H1 (cell line): ENCODE measurements at regions not wholly inside any gene's neighbourhood (a gene's known extent, or its start where the extent isn't known, plus 50 kb on each side); places are given as distances from the start of the nearest gene placed in this dataset.

ENCODE experiments used
- CTCF ChIA-PET: fragments of 300-600 bp; sonication (Branson Sonifier 250); formaldehyde crosslinking; loops from one replicate; lab custom pipeline; 2021; ENCODE audit not compliant: partially characterized antibody; lab: Charles Lee
- POLR2A ChIA-PET: fragments of 300-600 bp; sonication (Branson Sonifier 250); formaldehyde crosslinking; loops from one replicate; lab custom pipeline; 2021; ENCODE audit warnings: inconsistent platforms; ENCODE audit not compliant: partially characterized antibody; lab: Charles Lee
- DNase-seq, 2 experiments: peaks; one replicate each; pipeline versions ENCODE4 v3.0.0 to v3.0.0-alpha.2; 2010 to 2022; ENCODE audit warnings: low spot score in 2 of 2, low read depth in 1 of 2, mixed read lengths in 1 of 2
- FAIRE-seq: peaks from 2 replicates; lab custom pipeline; 2011; peaks lifted over from hg19 to GRCh38; lab: Jason Lieb, UNC
- H2AFZ ChIP-seq: 2 replicates; pipeline ENCODE4 v1.8.1; 2012; ENCODE audit warnings: low read length, inconsistent platforms
- H2AK5ac ChIP-seq: 2 replicates; pipeline ENCODE4 v1.6.1; 2013; ENCODE audit warnings: low read depth, low read length
- H2BK120ac ChIP-seq: replicated peaks from 2 replicates; pipeline ENCODE3; 2013; ENCODE audit warnings: low read depth, low read length, inconsistent platforms
- H2BK12ac ChIP-seq: 2 replicates; pipeline ENCODE4 v1.6.1; 2013; ENCODE audit warnings: low read depth, low read length
- H2BK15ac ChIP-seq: 2 replicates; pipeline ENCODE4 v1.6.1; 2013; ENCODE audit warnings: low read length
- H2BK20ac ChIP-seq: 2 replicates; pipeline ENCODE4 v1.6.1; 2013; ENCODE audit warnings: low read length
- H2BK5ac ChIP-seq: 2 replicates; pipeline ENCODE4 v1.6.1; 2013; ENCODE audit warnings: low read depth, low read length
- H3K14ac ChIP-seq: 2 replicates; pipeline ENCODE4 v1.6.1; 2013; ENCODE audit warnings: inconsistent platforms; ENCODE audit not compliant: insufficient read length
- H3K18ac ChIP-seq: 2 replicates; pipeline ENCODE4 v1.6.1; 2013; ENCODE audit warnings: low read length; ENCODE audit errors: extremely low read depth
- H3K23ac ChIP-seq: 2 replicates; pipeline ENCODE4 v1.6.1; 2013; ENCODE audit warnings: inconsistent platforms; ENCODE audit not compliant: insufficient read length
- H3K23me2 ChIP-seq: 2 replicates; pipeline ENCODE4 v1.6.1; 2013; ENCODE audit warnings: low read depth, low read length
- H3K27ac ChIP-seq: 2 replicates; pipeline ENCODE4 v1.6.1; 2011; ENCODE audit warnings: low read depth, low read length, inconsistent platforms
- H3K27me3 ChIP-seq, 4 experiments: replicated peaks in 1 of 4; 1 replicate in 1 of 4; 2 replicates in 3 of 4; pipeline versions ENCODE4 v1.6.1 to v1.8.1; 2011 to 2013; ENCODE audit warnings: low read length in 3 of 4, mild to moderate bottlenecking in 3 of 4, inconsistent platforms in 2 of 4, mixed read lengths in 2 of 4, moderate library complexity in 1 of 4; ENCODE audit not compliant: control insufficient read depth in 3 of 4, insufficient read depth in 3 of 4; ENCODE audit errors: extremely low read depth in 1 of 4
- H3K36me3 ChIP-seq, 4 experiments: 2 replicates each; pipeline versions ENCODE4 v1.6.1 to v1.8.1; 2011 to 2013; ENCODE audit warnings: mild to moderate bottlenecking in 4 of 4, low read length in 3 of 4, moderate library complexity in 2 of 4, control low read depth in 1 of 4, inconsistent platforms in 1 of 4; ENCODE audit not compliant: insufficient read depth in 4 of 4, control insufficient read depth in 2 of 4
- H3K4ac ChIP-seq: replicated peaks from 2 replicates; pipeline ENCODE3; 2013; ENCODE audit warnings: low read length, low read depth, mixed read lengths, inconsistent platforms; ENCODE audit not compliant: insufficient read length
- H3K4me1 ChIP-seq, 4 experiments: replicated peaks in 1 of 4; 1 replicate in 1 of 4; 2 replicates in 3 of 4; pipeline versions ENCODE4 v1.6.1 to v1.8.1; 2011 to 2013; ENCODE audit warnings: low read length in 3 of 4, inconsistent platforms in 2 of 4, mixed read lengths in 1 of 4; ENCODE audit not compliant: insufficient read depth in 4 of 4, control insufficient read depth in 3 of 4
- H3K4me2 ChIP-seq, 2 experiments: 2 replicates each; pipeline versions ENCODE4 v1.6.1 to v1.8.1; 2011 to 2013; ENCODE audit warnings: low read depth in 2 of 2, low read length in 2 of 2, control low read depth in 1 of 2, inconsistent platforms in 1 of 2, mild to moderate bottlenecking in 1 of 2; ENCODE audit not compliant: insufficient read depth in 1 of 2
- H3K4me3 ChIP-seq, 4 experiments: fragments of 200-600, 300-600 bp in 1 of 4; sonication (generic), shearing (Covaris generic), sonication (Bioruptor Twin) in 1 of 4; 2 replicates each; pipeline versions ENCODE4 v1.5.1 to v1.8.1; 2011 to 2016; ENCODE audit warnings: low read length in 4 of 4, low read depth in 3 of 4, control low read depth in 2 of 4, inconsistent platforms in 2 of 4, mild to moderate bottlenecking in 2 of 4, mixed read lengths in 1 of 4, moderate library complexity in 1 of 4; ENCODE audit not compliant: insufficient read depth in 2 of 4; ENCODE audit errors: extremely low read depth in 1 of 4
- H3K56ac ChIP-seq: replicated peaks from 2 replicates; pipeline ENCODE3; 2013; ENCODE audit warnings: low read depth, mild to moderate bottlenecking, mixed read lengths, low read length, inconsistent platforms; ENCODE audit not compliant: insufficient read length
- H3K79me1 ChIP-seq: 2 replicates; pipeline ENCODE4 v1.6.1; 2013; ENCODE audit warnings: low read depth, low read length, control low read depth
- H3K79me2 ChIP-seq, 2 experiments: 2 replicates each; pipeline versions ENCODE4 v1.6.1 to v1.8.1; 2012 to 2013; ENCODE audit warnings: low read length in 2 of 2, mild to moderate bottlenecking in 2 of 2, inconsistent platforms in 1 of 2; ENCODE audit not compliant: insufficient read depth in 2 of 2, control insufficient read depth in 1 of 2
- H3K9ac ChIP-seq, 4 experiments: replicated peaks in 1 of 4; 1 replicate in 1 of 4; 2 replicates in 3 of 4; pipeline versions ENCODE4 v1.6.1 to v1.8.1; 2011 to 2013; ENCODE audit warnings: low read depth in 3 of 4, low read length in 3 of 4, control low read depth in 2 of 4, mild to moderate bottlenecking in 2 of 4, moderate library complexity in 2 of 4, inconsistent platforms in 1 of 4; ENCODE audit errors: extremely low read depth in 1 of 4
- H3K9me3 ChIP-seq, 2 experiments: 2 replicates each; pipeline versions ENCODE4 v1.6.1 to v1.8.1; 2012 to 2013; ENCODE audit warnings: mild to moderate bottlenecking in 2 of 2, moderate library complexity in 2 of 2, control low read depth in 1 of 2, inconsistent platforms in 1 of 2, low read depth in 1 of 2, low read length in 1 of 2, mixed read lengths in 1 of 2; ENCODE audit not compliant: insufficient read depth in 2 of 2
- H4K20me1 ChIP-seq, 2 experiments: replicated peaks in 1 of 2; 2 replicates each; pipeline versions ENCODE3 to v1.8.1; 2011 to 2013; ENCODE audit warnings: inconsistent platforms in 2 of 2, low read length in 2 of 2, mild to moderate bottlenecking in 1 of 2; ENCODE audit not compliant: insufficient read depth in 2 of 2, control insufficient read depth in 1 of 2
- H4K5ac ChIP-seq: 2 replicates; pipeline ENCODE4 v1.6.1; 2013; ENCODE audit warnings: low read length, low read depth, mixed read lengths, inconsistent platforms; ENCODE audit not compliant: insufficient read length
- H4K8ac ChIP-seq: 2 replicates; pipeline ENCODE4 v1.8.0; 2013; ENCODE audit warnings: mild to moderate bottlenecking, moderate library complexity, low read length, inconsistent platforms; ENCODE audit not compliant: insufficient read depth; ENCODE audit errors: extremely low read depth
- H4K91ac ChIP-seq: replicated peaks from 2 replicates; pipeline ENCODE3; 2013; ENCODE audit warnings: low read length, mixed read lengths, inconsistent platforms; ENCODE audit not compliant: insufficient read length
- CBX5 ChIP-seq: fragments of 300-800, 300-1000 bp; sonication (generic); IDR thresholded peaks from 2 replicates; pipeline ENCODE4 v1.7.1; 2016; ENCODE audit warnings: antibody characterized with exemption, low read length, low read depth
- CREB1 ChIP-seq: IDR thresholded peaks from 2 replicates; pipeline ENCODE4 v1.6.1; 2012; ENCODE audit warnings: inconsistent platforms
- RAD21 ChIP-seq, 2 experiments: IDR thresholded peaks in 1 of 2; conservative IDR thresholded peaks in 1 of 2; 2 replicates each; pipeline ENCODE4 v1.6.1; 2011; ENCODE audit warnings: low read depth in 2 of 2, low read length in 2 of 2, improper control_type of control experiment in 1 of 2, inconsistent platforms in 1 of 2, mild to moderate bottlenecking in 1 of 2, moderate library complexity in 1 of 2
- YY1 ChIP-seq: IDR thresholded peaks from 2 replicates; pipeline ENCODE4 v1.6.1; 2011; ENCODE audit warnings: low read depth, mild to moderate bottlenecking, low read length
- WGBS, 2 experiments: shearing (Covaris generic) in 1 of 2; methylation state at CpG; one replicate each; pipeline versions ENCODE4 v1.1.6 to v1.1.7; 2013 to 2015; ENCODE audit warnings: low lambda C conversion rate in 2 of 2, mixed read lengths in 2 of 2, inconsistent platforms in 1 of 2, low coverage in 1 of 2, missing lambda C conversion rate in 1 of 2; ENCODE audit not compliant: insufficient replicate concordance in 2 of 2, insufficient coverage in 1 of 2, insufficient read length in 1 of 2; ENCODE audit errors: extremely low coverage in 1 of 2, missing lambda C conversion rate in 1 of 2; 5-methylcytosine and 5-hydroxymethylcytosine counted together
- TF ChIP-seq, protein P1 (sequence below), 3 experiments: IDR thresholded peaks; 1 replicate in 2 of 3; 2 replicates in 1 of 3; pipeline versions ENCODE4 v1.5.1 to v1.6.1; 2011; ENCODE audit warnings: low read length in 3 of 3, mild to moderate bottlenecking in 3 of 3, inconsistent platforms in 2 of 3, low read depth in 1 of 3, moderate library complexity in 1 of 3; ENCODE audit not compliant: insufficient read depth in 1 of 3; ENCODE audit errors: control extremely low read depth in 1 of 3

DNA sequence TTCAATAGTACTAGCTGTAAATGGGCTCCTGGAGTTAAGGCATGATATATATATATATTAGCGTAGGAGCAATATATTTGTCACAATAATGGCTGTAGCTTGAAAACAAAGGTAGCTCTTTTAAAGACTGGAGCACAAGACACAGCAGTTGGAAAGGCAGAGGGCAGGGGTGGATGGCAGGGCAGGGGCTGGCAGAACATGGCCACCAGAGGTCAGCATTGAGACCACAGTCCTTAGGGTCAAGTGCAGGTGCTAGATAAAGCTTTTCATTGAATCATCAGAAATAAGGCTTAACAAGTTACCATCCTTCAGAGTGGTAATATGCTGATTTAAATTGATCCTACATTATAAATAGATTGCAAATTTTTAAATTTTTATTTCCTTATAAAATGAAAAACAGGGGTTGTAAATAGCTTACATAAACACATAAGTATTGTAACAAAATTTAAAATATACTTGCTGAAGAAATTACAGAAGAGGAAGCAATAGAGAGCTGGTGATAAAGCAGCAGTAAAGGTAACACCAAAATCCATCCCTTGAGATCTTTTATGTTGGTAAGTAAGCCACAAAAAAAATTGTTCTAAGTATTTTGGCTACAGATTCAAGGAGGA lies 161.2 kb upstream of the PIEZO2 start:
- Histone ChIP-seq H3K79me1 (no peaks in the 10 kb centered on the region), H2AK5ac (no peak overlapping the region), H3K56ac (no peak overlapping the region), H2AFZ (no peak overlapping the region), H3K14ac (no peak overlapping the region), H3K4me3 (no peak overlapping the region), H4K8ac (no peak overlapping the region), H3K9me3 (no peaks in the 10 kb centered on the region), H2BK20ac (no peak overlapping the region), H3K18ac (no peak overlapping the region), H3K36me3 (no peaks in the 10 kb centered on the region), H2BK12ac (no peak overlapping the region), H4K5ac (no peak overlapping the region), H3K4ac (no peak overlapping the region), H4K91ac (no peak overlapping the region), H3K4me1 (no peaks in the 10 kb centered on the region), H3K9ac (no peak overlapping the region), H3K27me3 (no peaks in the 10 kb centered on the region), H3K79me2 (no peaks in the 10 kb centered on the region), H3K23ac (no peak overlapping the region), H3K27ac (no peak overlapping the region), H3K23me2 (no peaks in the 10 kb centered on the region), H3K4me2 (no peak overlapping the region), H2BK5ac (no peak overlapping the region), H2BK15ac (no peak overlapping the region), H4K20me1 (no peaks in the 10 kb centered on the region), H2BK120ac (no peak overlapping the region)
- FAIRE-seq = peak; percentile 78
- WGBS, 2 experiments = 63% methylated on average over 1 of the region's 1 CpG; no CpG with 5 or more reads in 1 of the 2 experiments
- peak in 1 of 2 experiments; percentile 83 for DNase-seq
- ChIA-PET POLR2A (no interaction called here), CTCF (interaction anchor here (0.6 to 4.4 kb wide), 57 partner anchors 8 to 764 kb away, joined by 3 to 49 read pairs (median 4); no protein-coding TSS in a partner anchor)
- TF ChIP-seq CREB1 = no peak
- TF ChIP-seq CBX5 = no peak
- peak; percentile 72 to 77 for TF ChIP-seq RAD21 (IDR thresholded peaks at IDR 0.05 in 1 of 2, conservative IDR thresholded peaks at IDR 0.05 in 1 of 2; ENCODE audit: low read depth in 2 of 2, low read length in 2 of 2)
- TF ChIP-seq, protein P1, sequence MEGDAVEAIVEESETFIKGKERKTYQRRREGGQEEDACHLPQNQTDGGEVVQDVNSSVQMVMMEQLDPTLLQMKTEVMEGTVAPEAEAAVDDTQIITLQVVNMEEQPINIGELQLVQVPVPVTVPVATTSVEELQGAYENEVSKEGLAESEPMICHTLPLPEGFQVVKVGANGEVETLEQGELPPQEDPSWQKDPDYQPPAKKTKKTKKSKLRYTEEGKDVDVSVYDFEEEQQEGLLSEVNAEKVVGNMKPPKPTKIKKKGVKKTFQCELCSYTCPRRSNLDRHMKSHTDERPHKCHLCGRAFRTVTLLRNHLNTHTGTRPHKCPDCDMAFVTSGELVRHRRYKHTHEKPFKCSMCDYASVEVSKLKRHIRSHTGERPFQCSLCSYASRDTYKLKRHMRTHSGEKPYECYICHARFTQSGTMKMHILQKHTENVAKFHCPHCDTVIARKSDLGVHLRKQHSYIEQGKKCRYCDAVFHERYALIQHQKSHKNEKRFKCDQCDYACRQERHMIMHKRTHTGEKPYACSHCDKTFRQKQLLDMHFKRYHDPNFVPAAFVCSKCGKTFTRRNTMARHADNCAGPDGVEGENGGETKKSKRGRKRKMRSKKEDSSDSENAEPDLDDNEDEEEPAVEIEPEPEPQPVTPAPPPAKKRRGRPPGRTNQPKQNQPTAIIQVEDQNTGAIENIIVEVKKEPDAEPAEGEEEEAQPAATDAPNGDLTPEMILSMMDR (IDR thresholded peaks at IDR 0.05; ENCODE audit: control extremely low read depth in 1 of 3, insufficient read depth in 1 of 3, low read depth in 1 of 3, low read length in 3 of 3) = peak; percentile 81 to 90 (median 90)
- TF ChIP-seq YY1 = no peak
